MCF 10A (cell line): ENCODE measurements at regions not wholly inside any gene's neighbourhood (a gene's known extent, or its start where the extent isn't known, plus 50 kb on each side); places are given as distances from the start of the nearest gene placed in this dataset.

ENCODE experiments used
- BruUV-seq: library from RNA; stranded (reverse); fragments of 400-500 nt; replicated peaks from 2 replicates; lab custom pipeline; 2021; lab: Mats Ljungman, UMichigan
- CTCF ChIA-PET: fragments of 300-600 bp; sonication (Branson Sonifier 250); formaldehyde crosslinking; extraction: SDS; loops from one replicate; lab custom pipeline; 2021; ENCODE audit warnings: antibody characterized with exemption, inconsistent platforms; lab: Yijun Ruan, JAX
- POLR2A ChIA-PET: fragments of 300-600, 350-650 bp; sonication (Branson Sonifier 250); formaldehyde crosslinking; extraction: SDS; loops from one replicate; lab custom pipeline; 2020; ENCODE audit warnings: antibody characterized with exemption, inconsistent platforms; lab: Yijun Ruan, JAX
- DNase-seq: peaks from one replicate; pipeline ENCODE4 v3.0.0-alpha.2; 2018; ENCODE audit not compliant: unreplicated experiment
- H3K27ac Mint-ChIP-seq: one replicate; pipeline ENCODE4 v1.8.0; 2022; ENCODE audit warnings: mild to moderate bottlenecking, low read depth, mixed read lengths; ENCODE audit not compliant: unreplicated experiment
- H3K27me3 Mint-ChIP-seq: one replicate; pipeline ENCODE4 v1.8.0; 2022; ENCODE audit warnings: mixed read lengths; ENCODE audit not compliant: insufficient read depth, unreplicated experiment
- H3K36me3 Mint-ChIP-seq: one replicate; pipeline ENCODE4 v1.8.0; 2022; ENCODE audit warnings: mild to moderate bottlenecking, moderate library complexity, mixed read lengths; ENCODE audit not compliant: insufficient read depth, unreplicated experiment
- H3K4me1 Mint-ChIP-seq: one replicate; pipeline ENCODE4 v1.8.0; 2022; ENCODE audit warnings: mixed read lengths; ENCODE audit not compliant: insufficient read depth, unreplicated experiment
- H3K4me3 Mint-ChIP-seq: one replicate; pipeline ENCODE4 v1.8.0; 2022; ENCODE audit warnings: mild to moderate bottlenecking, moderate library complexity, mixed read lengths; ENCODE audit not compliant: unreplicated experiment
- H3K9me3 Mint-ChIP-seq: one replicate; pipeline ENCODE4 v1.8.0; 2022; ENCODE audit warnings: mixed read lengths; ENCODE audit not compliant: unreplicated experiment
- CTCF ChIP-seq: fragments of 200-600 bp; IDR thresholded peaks from one replicate; pipeline ENCODE4 v1.8.0; 2022; ENCODE audit warnings: antibody characterized with exemption, mild to moderate bottlenecking; ENCODE audit not compliant: unreplicated experiment
- intact Hi-C: fragments of 100-400 bp; cut with micrococcal nuclease; formaldehyde crosslinking; loops from 2 replicates; pipeline ENCODE4 v1.14.1; 2022

GRCh38 chr20:5674176-5674660 is 63.4 kb upstream of the GPCPD1 start:
- Mint-ChIP-seq H3K9me3 (no peaks in the 10 kb centered on the region), H3K4me3 (no peak overlapping the region), H3K27ac (no peak overlapping the region), H3K36me3 (peaks cover 6% of the 10 kb centered on the region), H3K27me3 (no peaks in the 10 kb centered on the region), H3K4me1 (no peaks in the 10 kb centered on the region)
- POLR2A ChIA-PET: interaction anchor here (0.7 to 1.2 kb wide), 5 partner anchors 8 to 19 kb away, joined by 3 to 6 read pairs (median 3); no protein-coding TSS in a partner anchor
- intact Hi-C loops: no loop called here
- DNase-seq: peak; percentile 73
- TF ChIP-seq CTCF: no peak
- CTCF ChIA-PET: interaction anchor here (0.7 to 1.1 kb wide), 2 partner anchors 10 to 503 kb away, joined by 3 to 4 read pairs; no protein-coding TSS in a partner anchor
- BruUV-seq: no TSS peak

GRCh38 chr20:5670874-5671273 is 60.1 kb upstream of the GPCPD1 start:
- Mint-ChIP-seq H3K27me3 (no peaks in the 10 kb centered on the region), H3K4me1 (peaks cover 12% of the 10 kb centered on the region), H3K27ac (no peak overlapping the region), H3K4me3 (no peak overlapping the region), H3K9me3 (no peaks in the 10 kb centered on the region), H3K36me3 (peaks cover 6% of the 10 kb centered on the region)
- no peak for TF ChIP-seq CTCF
- intact Hi-C loops: no loop called here
- POLR2A ChIA-PET: interaction anchor here (3.0 to 6.2 kb wide), 2 partner anchors 8 to 14 kb away, joined by 23 to 163 read pairs; no protein-coding TSS in a partner anchor
- no TSS peak for BruUV-seq
- no peak for DNase-seq
- CTCF ChIA-PET: interaction anchor here (0.6 kb wide), 1 partner anchor 10 kb away, joined by 3 read pairs; no protein-coding TSS in a partner anchor

GRCh38 chr20:5670036-5670536 is 59.3 kb upstream of the GPCPD1 start:
- DNase-seq: no peak
- TF ChIP-seq CTCF: no peak
- peaks cover 12% of the 10 kb centered on the region for H3K4me1 Mint-ChIP-seq
- BruUV-seq: no TSS peak
- H3K27me3 Mint-ChIP-seq: no peaks in the 10 kb centered on the region
- H3K27ac Mint-ChIP-seq: no peak overlapping the region
- intact Hi-C loops: no loop called here
- no peak overlapping the region for H3K4me3 Mint-ChIP-seq
- ChIA-PET POLR2A (interaction anchor here (0.6 to 6.2 kb wide), 6 partner anchors 9 to 596 kb away, joined by 3 to 163 read pairs (median 14); no protein-coding TSS in a partner anchor), CTCF (interaction anchor here (0.6 to 0.7 kb wide), 2 partner anchors 9 to 36 kb away, joined by 3 read pairs; no protein-coding TSS in a partner anchor)
- H3K9me3 Mint-ChIP-seq: no peaks in the 10 kb centered on the region
- H3K36me3 Mint-ChIP-seq: peaks cover 6% of the 10 kb centered on the region

- H3K4me1 Mint-ChIP-seq: peaks cover 12% of the 10 kb centered on the region
- H3K27me3 Mint-ChIP-seq: no peaks in the 10 kb centered on the region
- intact Hi-C loops: no loop called here
- ChIA-PET CTCF (interaction anchor here (0.5 to 1.8 kb wide), 8 partner anchors 9 to 1509 kb away, joined by 3 to 6 read pairs (median 4); no protein-coding TSS in a partner anchor), POLR2A (interaction anchor here (0.6 to 6.2 kb wide), 27 partner anchors 10 to 380 kb away, joined by 3 to 163 read pairs (median 4); partner anchors contain the start of gene SHLD1)
- H3K4me3 Mint-ChIP-seq: no peak overlapping the region
- no peaks in the 10 kb centered on the region for H3K9me3 Mint-ChIP-seq
- H3K27ac Mint-ChIP-seq: peak overlapping the region; percentile 1
- H3K36me3 Mint-ChIP-seq: peaks cover 6% of the 10 kb centered on the region
- BruUV-seq: no TSS peak
- DNase-seq: peak; percentile 54
- no peak for TF ChIP-seq CTCF
Measured at GRCh38 chr20:5668529-5668868, 57.7 kb upstream of the GPCPD1 start.
